Eye (tissue), 1 donor: ENCODE measurements at regions not wholly inside any gene's neighbourhood (a gene's known extent, or its start where the extent isn't known, plus 50 kb on each side); places are given as distances from the start of the nearest gene placed in this dataset.

Experiments
- DNase-seq: peaks from one replicate; pipeline ENCODE4 v3.0.0-alpha.2; 2015

DNA sequence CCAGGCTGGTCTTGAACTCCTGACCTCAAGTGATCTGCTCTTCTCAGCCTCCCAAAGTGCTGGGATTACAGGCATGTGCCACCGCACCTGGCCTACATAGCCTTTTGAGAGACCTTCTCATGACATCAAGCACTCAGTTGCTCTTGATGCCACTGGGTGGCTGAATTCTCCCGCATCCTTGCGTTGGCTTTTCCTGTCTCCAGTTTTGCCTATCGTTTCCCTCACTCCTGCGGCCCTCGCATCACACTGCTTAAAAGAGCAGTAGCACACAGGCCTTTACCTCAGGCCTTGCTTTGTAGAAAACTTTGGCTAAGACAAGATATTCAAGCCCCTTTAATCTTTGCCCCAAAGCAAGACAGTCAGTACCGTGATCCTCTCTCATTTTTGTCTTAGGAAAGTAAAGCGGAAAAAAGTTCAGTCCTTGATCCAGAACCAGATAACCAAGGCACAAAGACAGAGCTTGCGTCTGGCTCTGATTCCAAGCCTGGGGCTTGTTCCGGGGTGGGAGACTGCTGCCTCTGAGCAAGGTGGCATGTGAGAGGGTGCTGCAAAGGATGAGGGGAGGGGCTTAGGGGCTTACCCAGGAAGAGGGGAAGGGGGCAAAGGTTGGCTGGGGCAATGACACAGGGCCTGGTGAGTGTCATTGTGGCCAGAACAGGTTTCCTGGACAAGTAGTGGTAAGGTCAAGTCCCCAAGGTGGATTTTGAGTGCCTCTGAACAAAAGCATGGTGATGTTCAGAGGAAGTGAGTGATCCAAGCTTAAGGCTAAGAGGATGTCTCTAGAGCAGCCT is 175.0 kb upstream of the TLE3 start:
- DNase-seq, result no peak

DNA sequence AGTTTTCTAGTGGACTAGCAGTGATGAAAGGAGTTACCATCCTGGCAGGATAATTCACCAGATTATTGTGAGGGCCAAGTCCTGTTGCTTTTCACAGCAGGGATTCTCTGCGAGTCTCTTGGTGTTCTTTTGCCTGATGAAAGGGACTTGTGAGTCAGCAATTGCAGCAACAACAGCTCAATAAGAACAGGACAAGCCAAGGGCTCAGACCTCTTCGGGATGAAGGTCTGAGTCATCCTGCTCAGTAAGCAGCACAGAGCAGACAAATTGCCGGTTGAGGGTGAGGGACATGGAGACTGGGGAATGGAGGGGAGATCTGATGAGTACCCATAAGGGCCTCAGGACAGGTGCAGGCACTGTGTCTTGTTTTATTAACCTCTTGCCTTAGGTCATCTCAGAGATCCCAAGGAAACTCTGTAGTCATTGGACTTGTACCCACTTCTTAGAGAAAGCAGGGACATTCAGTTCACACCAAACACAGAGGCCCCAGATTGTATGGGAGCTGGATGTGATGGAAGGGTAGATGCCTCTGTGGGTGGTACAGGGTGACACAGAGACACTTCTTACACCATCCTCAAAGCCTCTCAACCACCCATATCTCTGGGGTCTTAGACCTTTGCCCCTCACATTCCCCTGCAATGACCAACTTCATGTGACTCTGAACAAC is 173.8 kb upstream of the TLE3 start:
- DNase-seq, result no peak

DNA sequence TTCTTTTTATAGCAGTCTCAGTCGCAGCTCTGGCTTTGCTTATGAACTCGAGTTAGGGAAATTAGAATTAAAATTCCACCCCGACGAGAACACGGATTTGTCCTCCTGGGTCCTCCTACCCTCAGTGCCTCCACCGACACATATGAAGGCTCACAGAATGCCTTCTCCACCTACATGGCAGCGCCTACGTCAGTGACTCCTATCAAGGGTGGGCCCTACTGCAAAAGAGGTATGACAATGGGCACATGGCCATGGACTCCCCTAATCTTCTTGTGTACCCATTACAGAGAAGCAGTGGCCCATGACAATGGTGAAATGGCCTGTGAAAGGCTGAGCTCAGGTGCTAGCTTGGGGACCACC is 173.0 kb upstream of the TLE3 start:
- no peak for DNase-seq

DNA sequence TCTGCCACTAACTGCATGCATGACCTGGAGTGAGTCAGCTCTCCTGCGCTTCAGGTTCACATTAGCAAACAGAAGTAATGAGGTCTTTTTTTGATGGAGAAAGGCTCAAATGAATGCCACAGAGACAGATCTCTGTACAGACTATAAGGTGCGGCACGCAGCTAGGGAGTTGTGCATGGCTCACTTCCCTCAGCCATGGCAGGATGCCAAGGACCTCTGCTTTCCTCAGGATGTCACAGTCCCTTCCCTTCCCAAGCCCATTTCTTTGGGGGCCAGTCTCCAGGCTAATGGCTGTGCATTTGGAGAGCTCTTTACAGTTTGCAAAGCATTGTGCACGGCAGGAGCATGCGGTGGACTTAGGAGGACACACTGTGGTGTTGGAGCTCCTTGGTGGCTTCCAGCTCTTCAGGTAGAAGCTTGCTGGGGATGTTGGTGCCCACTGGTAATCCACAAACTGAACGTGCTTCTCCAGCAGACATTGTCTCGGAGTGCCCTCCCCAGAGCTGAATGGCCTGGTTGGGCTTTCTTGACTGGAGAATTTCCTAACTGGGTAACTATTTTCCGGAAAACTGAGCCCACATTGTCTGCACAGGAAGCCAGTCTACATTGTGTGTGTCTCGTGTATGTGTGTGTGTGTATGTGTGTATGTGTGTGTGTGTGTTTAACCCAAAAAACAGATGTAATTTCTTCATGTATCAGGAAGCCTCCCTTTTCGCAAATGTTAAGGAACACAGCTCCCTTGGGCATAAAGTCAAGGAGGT is 172.5 kb upstream of the TLE3 start:
- DNase-seq, result no peak

DNA sequence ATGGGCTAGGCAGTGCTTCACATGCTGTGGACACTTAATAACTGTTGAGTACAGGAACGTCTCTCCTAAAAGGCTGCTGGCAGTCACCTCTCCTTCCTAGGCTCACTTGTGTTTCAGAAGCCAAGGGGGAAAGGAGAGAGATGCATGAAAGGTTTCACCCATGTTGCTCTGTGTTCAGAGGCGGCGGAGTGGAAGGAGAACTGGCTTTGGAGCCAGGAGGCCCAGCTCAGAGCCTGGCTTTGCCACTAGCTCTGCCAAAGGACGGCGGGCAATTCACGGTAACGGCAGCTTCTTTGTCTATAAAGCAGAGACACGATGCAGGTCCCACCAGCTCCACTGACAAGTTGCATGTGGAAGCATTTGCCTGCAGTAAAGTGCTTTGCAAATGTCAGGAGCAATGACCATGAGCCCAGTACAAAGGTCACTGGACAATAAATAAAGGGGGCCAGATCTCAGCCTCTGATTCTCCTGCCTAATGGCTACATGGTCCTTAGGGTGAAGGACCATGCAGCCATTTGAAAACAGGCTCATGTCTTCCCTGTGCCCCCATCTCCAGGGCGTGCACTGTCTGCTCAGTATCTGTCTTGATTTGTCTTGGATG is 171.7 kb upstream of the TLE3 start:
- DNase-seq, result peak; percentile 79

DNA sequence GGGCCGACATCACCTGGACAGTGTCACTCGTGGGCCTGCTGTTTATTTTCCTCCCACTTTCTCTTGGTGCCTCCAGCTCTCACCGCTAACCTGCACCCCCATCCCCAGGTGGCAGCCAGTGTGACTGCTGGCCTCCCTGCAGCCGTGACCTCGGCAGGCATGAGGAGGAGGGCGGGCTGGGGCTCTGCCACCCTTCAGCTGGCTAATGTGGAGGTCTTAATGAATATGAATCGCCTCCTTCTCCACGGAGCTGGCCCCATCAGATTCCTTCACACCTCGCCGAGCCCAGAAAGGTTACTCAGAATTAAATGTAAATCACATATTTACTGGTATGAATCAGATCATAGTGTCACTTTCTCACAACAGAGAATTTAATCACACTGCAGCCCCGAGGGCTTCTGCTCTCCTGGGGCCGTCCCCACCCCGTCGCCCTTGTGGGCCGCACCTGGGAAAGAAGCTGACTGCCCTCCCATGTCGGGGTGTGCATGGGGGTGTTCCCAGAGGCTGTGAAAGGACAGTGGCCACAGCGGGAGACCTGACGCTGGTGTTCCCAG is 171.1 kb upstream of the TLE3 start:
- peak; percentile 67 for DNase-seq

DNA sequence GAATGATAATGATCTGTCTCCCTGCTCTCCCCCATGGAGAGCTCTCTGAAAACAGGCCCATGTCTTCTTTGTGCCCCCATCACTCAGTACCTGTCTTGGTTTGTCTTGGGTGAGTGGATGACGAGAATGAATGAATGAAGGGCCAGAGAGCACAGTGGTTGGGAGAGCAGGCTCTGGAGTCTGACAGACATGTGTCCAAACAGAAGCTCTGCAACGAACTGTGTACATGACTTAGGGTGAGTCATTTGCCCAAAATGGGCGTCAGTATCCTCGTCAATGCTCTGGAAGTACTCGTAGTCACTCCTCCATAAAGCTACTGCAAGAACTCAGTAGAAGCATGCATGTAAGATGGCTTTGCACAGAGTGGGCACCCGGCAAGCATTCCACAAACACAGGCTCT is 170.2 kb upstream of the TLE3 start:
- no peak for DNase-seq

DNA sequence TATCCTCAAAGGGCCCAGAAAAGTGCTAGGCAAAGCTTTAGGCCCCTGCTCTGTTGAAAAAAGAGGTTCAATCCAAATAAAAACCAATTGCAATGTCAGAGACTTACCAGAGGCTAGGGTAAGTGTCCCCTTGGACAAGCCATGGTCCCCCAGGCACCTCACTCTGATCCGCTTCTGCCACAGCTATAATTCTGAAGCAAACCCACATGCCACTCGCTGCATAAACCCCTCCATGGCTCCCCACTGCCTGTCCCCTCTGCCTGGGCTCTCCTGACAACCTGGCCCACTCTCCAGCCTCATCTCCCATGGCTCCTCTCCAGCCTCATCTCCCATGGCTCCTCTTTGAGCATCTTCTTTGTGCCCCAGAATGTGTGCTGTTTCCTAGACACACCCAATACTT is 169.6 kb upstream of the TLE3 start:
- DNase-seq, result no peak

DNA sequence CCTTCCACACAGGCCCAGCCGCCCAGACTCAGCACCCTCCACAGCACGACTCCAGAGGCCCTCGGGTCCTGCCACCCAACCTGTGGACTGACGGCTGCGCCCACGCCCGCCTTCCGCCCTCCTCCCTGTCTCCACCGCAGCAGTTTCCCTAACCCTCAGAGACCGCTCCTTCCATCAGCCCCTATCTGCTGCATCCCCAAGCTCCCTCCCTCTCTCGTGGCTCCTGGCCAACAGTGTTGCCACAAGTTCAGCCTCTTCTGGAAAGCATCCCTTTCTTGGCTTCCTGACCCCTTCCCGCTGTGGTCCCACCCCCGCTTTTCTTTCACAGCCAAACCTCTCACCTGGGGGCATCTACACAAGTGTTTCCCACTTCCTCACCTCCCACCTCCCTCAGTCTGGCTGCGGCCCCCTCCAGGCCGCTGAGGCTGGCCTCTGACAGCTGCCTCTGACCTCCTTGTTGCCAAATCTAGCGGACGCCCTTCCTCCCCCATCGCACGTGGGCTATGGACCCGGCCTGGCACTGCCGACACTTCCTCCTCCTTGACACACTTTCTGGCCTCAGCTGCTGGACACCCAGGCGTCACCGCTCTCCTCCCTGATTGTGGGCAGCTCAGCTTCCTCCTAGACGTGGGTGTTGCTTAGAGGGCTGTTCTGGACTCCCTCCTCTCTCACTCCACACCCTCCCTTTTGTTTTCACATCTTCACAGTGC is 168.8 kb upstream of the TLE3 start:
- peak; percentile 73 for DNase-seq

DNA sequence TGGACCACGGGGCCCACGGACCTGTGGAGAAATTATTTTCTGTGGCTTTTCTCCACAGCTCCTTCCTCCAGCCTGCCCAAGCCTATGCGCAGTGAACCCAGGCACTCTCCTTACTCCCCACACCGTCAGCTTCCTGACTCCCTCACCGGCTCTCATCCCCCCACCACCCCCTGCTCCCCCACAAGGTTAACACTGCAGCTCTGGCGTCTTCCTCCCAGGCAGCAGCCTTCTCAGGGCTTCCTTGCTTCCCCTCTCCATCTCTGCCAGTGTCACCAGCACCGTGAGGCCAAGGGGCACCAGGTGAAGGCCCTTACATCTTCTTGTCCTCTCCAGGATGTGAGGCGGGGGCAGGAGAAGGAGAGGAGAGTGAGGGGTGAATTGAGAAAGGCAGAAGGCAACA is 168.3 kb upstream of the TLE3 start:
- DNase-seq, result no peak

DNA sequence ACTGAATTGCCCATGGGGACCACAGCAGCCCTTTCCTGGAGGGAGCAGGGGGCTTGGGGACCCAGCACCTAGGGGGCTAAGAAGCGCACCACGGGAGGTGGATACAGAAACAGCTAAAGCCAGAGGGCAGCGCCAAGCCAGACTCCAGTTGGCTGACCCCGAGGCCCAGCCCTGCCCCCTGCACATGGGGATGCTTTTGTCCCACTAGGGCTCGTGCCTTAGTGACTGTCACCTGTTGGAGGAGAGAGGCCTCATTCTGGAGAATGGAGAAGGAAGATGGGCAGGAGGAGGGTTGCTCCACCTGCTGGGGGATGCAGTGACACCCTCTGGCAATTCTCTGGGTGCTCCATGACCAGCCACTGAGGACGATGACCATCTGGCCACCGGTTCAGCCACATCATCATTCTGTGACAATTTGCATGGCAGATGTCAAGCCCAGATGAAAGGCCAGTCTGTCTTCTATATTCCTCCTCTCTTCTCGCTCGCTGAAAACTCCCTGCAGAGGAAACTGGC is 167.8 kb upstream of the TLE3 start:
- peak; percentile 38 for DNase-seq

DNA sequence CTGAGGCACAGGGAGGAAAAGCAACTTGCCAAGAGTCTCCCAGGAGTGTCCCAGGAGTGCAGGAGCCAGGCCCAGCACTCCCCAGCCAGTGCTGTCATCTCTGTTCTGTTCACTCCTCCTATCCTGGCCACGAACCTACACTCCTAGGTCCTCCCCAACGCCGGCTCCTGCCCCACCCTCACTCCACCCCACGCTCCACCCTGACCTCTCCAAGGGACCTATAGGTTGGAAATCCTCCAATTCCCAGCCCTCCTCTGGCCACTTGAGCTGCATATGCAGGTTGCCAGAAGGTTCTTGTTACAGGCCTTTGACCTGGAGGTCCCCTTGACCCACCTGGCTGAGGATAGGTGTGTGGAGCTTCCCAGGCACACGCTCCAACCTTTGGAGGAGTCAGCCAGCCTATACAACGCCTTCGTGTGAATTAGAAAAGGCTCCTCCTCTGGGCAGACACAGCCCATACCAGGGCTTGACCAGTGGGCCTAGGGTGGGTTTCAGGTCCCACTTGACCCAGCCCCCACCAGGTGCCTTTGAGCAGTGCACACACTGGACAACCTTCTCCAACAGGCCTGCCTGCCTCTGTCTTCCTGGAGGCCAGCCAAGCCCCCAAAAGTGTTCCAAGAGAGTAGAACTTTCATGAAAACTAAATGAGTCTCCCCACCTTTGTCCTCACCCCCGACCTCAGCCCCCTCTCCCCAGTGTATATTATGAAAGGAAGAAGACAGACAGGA is 167.2 kb upstream of the TLE3 start:
- DNase-seq, result no peak

DNA sequence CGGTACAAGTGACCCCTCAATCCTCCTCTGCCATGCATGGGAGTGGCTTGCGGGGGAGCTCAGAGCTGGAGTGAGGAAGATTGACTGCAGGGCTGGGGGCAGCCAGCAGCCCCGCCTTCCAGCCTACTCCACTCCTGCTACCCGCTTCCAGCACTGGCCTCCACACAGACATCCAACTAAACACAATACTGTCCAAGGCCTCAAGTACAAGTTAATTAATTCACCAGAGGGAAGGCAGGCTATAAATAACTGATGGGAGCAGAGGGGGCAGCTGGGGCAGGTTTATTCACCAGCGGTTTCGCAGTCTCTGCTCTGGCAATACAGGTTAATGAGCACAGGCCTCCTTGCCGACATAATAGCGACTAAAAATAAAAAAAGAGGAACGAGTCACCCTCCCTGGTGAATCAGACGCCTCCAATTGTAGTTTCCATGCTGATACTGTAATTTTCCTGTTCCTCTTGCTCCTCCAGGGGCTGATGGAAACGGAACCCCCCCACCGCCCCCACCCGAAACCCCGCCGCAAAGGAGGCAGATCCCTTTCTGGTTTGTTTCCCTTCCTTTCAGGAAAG is 166.4 kb upstream of the TLE3 start:
- DNase-seq, result peak; percentile 85

DNA sequence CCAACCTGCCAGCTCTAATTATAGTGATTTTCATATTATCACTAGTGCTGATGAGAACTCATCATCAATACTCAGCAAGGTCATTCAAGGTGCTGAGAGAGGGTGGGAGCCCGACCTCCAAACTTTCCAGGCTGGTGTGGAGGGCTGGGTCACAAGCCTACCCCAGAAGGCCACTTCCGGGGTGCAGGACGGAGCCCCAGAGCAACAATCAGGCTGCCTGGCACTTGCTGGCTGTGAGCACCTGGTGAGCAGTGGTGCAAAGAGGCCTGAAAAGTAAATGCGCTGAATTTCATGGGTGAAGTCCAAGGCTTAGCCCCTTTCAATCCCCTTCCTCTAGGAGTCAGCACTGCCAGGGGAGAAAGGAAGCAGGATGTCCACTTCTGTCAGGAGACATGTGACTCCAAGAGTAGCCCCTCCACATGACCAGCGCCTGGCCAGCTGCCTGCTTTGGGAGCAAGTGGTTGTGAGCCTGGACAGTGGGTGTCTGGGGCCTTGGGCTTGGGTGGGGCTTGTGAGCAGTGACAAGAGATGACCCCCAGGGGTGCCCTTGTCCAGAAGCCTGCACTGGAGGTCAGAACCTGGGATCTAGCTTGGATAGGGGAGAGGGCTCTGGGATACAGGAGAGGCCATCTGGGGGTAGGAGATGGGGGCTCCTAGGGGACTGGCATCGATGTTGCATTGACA is 165.0 kb upstream of the TLE3 start:
- DNase-seq, result no peak

DNA sequence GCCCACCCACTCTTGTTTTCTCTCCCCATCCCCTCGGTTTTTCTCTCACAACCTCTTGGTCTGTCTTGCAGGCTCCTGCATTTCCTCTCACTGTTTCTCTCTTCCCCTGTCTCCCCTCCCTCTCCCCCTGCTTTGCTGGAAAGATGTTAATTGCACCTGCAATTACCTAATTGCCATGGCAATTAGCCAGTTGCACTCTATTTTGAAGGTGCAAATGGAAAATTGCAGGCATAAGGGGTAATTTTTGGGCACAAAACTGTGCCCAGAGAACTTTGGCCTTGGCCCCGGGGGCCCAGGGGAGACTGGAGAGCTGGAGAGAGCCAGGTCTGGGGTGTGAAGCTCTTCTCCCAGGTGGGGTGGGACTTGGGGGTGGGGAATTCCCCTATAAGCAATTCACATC is 164.5 kb upstream of the TLE3 start:
- no peak for DNase-seq

DNA sequence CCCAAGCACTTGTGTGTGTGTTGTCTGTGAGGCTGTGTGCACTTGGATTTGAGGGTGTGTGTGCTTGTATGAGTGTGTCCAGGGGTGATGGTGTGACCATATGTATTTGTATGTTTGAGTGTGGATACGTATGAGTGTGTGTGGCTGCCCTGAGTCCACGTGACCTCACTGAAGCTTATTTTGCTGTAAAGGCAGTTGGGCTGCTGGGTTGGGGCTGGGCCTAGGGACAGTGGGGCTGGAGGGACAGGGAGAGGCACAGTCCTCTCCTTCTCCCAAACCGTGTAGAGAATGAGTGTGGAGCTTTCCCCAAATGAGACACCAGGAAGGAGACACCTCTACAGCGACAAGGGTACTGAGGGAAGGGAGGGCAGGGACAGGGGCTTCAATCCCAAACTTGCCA is 163.4 kb upstream of the TLE3 start:
- no peak for DNase-seq

DNA sequence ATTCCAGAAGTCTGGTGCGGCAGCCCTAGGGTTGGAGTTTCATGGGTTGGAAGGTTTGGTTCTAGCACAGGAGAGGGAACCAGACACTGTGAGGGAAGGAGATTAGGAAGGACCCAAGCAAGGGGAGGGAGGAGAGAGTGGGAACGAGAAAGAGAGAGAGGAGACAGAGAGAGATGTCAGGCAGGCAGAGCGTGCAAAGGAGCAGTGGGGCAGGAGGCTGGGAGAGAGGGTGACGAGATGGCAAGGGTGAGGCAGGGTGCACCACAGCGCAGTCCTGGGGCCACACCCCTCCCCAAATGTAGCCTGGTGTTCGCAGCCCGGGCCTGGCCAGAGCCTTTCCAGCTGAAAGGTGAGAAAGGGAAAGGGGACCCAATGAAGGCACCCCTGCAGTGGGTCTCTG is 162.9 kb upstream of the TLE3 start:
- DNase-seq, result no peak

DNA sequence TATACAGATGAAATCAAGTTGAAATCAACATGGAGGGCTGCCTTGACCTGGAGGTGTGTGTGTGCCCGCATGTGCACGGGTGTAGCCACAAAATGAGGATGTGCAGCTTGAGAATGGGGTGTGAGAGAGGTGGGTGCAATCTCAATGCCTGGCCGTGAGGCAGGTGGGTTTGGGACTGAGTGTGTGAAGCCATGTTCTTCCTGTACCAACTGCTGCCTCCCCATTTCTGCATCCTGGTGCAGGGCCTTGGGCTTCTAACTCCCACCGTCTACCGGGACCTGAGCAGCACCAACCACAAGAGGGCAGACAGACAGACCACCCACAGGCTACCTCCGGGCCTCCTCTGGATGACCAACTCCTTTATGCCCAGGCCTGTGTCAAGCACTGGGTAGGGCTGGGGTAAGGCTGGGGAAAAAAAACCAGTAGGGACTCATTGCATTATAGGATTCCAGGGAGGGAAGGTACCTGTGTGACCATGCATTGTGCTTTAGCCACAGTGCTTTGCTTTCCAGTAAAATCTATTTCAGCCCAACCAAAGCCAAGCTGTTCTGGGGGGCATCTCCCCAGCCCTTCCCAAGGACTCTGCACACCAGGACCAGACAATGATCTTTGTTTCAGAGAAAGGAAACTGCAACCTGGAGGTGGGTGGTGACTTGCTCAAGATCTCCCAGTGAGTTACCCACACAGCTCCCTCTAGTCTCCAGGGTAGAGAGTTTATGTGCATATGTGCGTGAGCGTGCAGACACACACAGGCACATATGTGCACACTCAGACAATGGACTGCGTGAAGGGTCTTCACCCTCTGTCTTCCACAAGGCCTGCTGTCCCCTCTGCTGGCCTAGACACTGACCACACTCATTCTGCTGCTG is 162.2 kb upstream of the TLE3 start:
- DNase-seq, result peak; percentile 47

DNA sequence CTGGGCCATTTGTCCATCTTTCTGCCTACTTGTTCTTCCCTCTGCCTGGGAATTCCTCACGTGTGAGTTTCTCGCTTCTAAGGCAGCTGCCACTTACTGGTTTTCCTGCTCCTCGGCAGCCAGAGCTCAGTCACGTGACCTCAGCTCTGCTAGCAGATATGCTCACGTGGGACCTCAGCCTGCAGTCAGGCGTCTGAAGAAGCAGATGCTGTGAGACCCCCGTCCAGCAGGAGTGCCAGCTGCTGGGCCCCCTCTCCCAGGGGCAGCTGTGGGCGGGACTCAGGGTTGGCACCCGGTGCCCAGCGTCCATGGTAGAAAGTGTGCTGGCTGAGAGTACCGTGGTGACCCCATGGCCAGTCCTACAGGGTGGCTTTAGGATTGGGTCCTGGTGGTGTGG is 161.3 kb upstream of the TLE3 start:
- peak; percentile 91 for DNase-seq
